Fibroblast of lung (primary cell): ENCODE measurements at regions not wholly inside any gene's neighbourhood (a gene's known extent, or its start where the extent isn't known, plus 50 kb on each side); places are given as distances from the start of the nearest gene placed in this dataset.
"Not testable (repeated sequence)": the region's sequence is repeated elsewhere in the genome, so short reads cannot be mapped to it uniquely, and the experiment has no call there.

Experiments
- DNase-seq, 2 donors: peaks; one replicate each; pipeline versions ENCODE4 v3.0.0 to v3.0.0-alpha.2; 2010; ENCODE audit warnings: low read depth in 2 of 2
- H2AFZ ChIP-seq: 2 replicates; pipeline ENCODE4 v1.5.1; 2012; ENCODE audit warnings: low read length, control low read depth, inconsistent platforms
- H3K27ac ChIP-seq: 2 replicates; pipeline ENCODE4 v1.5.1; 2011; ENCODE audit warnings: low read length, control low read depth; ENCODE audit not compliant: insufficient read depth
- H3K27me3 ChIP-seq: 2 replicates; pipeline ENCODE4 v1.5.1; 2011; ENCODE audit warnings: mild to moderate bottlenecking, low read length; ENCODE audit not compliant: control insufficient read depth, insufficient read depth
- H3K36me3 ChIP-seq: 2 replicates; pipeline ENCODE4 v1.5.1; 2011; ENCODE audit warnings: low read length; ENCODE audit not compliant: control insufficient read depth, insufficient read depth
- H3K4me1 ChIP-seq: 2 replicates; pipeline ENCODE4 v1.5.1; 2011; ENCODE audit warnings: low read length; ENCODE audit not compliant: control insufficient read depth, insufficient read depth; ENCODE audit errors: extremely low read depth
- H3K4me2 ChIP-seq: 2 replicates; pipeline ENCODE4 v1.5.1; 2011; ENCODE audit warnings: low read length, control low read depth; ENCODE audit not compliant: insufficient read depth; ENCODE audit errors: extremely low read depth
- H3K4me3 ChIP-seq, 4 experiments: fragments of 200-600 bp in 1 of 4; sonication (generic) in 1 of 4; replicated peaks in 1 of 4; 2 replicates each; pipeline ENCODE4 v1.5.1; 2011 to 2016; ENCODE audit warnings: low read length in 4 of 4, low read depth in 3 of 4, mild to moderate bottlenecking in 3 of 4, control low read depth in 2 of 4, inconsistent platforms in 1 of 4, mixed read lengths in 1 of 4; ENCODE audit not compliant: insufficient read depth in 1 of 4; ENCODE audit errors: control extremely low read depth in 1 of 4
- H3K79me2 ChIP-seq: 2 replicates; pipeline ENCODE4 v1.5.1; 2012; ENCODE audit warnings: mild to moderate bottlenecking, low read length, inconsistent platforms; ENCODE audit not compliant: control insufficient read depth, insufficient read depth
- H3K9ac ChIP-seq: 2 replicates; pipeline ENCODE4 v1.5.1; 2011; ENCODE audit warnings: mild to moderate bottlenecking, low read length, control low read depth; ENCODE audit not compliant: insufficient read depth
- H3K9me3 ChIP-seq: 2 replicates; pipeline ENCODE4 v1.5.1; 2012; ENCODE audit warnings: low read depth, low read length; ENCODE audit not compliant: control insufficient read depth, insufficient read depth
- H4K20me1 ChIP-seq: 2 replicates; pipeline ENCODE4 v1.5.1; 2011; ENCODE audit warnings: low read length; ENCODE audit not compliant: control insufficient read depth, insufficient read depth; ENCODE audit errors: extremely low read depth
- EZH2 ChIP-seq: IDR thresholded peaks from 2 replicates; pipeline ENCODE4 v1.5.1; 2012; ENCODE audit warnings: low read length, control low read depth, mild to moderate bottlenecking; ENCODE audit errors: missing control alignments
- TF ChIP-seq, protein P1 (sequence below), 2 donors: IDR thresholded peaks in 1 of 2; conservative IDR thresholded peaks in 1 of 2; 1 replicate in 1 of 2; 2 replicates in 1 of 2; pipeline ENCODE4 v1.5.1; 2011 to 2012; ENCODE audit warnings: low read length in 2 of 2, control low read depth in 1 of 2, inconsistent platforms in 1 of 2, low read depth in 1 of 2, mild to moderate bottlenecking in 1 of 2

- no peak for DNase-seq
- H4K20me1 ChIP-seq = no peaks in the 10 kb centered on the region
- H3K4me1 ChIP-seq = no peaks in the 10 kb centered on the region
- H3K9ac ChIP-seq = no peak overlapping the region
- no peak overlapping the region for H2AFZ ChIP-seq
- no peak overlapping the region for H3K27ac ChIP-seq
- H3K4me3 ChIP-seq = no peak overlapping the region
- no peaks in the 10 kb centered on the region for H3K9me3 ChIP-seq
- TF ChIP-seq, protein P1, sequence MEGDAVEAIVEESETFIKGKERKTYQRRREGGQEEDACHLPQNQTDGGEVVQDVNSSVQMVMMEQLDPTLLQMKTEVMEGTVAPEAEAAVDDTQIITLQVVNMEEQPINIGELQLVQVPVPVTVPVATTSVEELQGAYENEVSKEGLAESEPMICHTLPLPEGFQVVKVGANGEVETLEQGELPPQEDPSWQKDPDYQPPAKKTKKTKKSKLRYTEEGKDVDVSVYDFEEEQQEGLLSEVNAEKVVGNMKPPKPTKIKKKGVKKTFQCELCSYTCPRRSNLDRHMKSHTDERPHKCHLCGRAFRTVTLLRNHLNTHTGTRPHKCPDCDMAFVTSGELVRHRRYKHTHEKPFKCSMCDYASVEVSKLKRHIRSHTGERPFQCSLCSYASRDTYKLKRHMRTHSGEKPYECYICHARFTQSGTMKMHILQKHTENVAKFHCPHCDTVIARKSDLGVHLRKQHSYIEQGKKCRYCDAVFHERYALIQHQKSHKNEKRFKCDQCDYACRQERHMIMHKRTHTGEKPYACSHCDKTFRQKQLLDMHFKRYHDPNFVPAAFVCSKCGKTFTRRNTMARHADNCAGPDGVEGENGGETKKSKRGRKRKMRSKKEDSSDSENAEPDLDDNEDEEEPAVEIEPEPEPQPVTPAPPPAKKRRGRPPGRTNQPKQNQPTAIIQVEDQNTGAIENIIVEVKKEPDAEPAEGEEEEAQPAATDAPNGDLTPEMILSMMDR (conservative IDR thresholded peaks at IDR 0.05 in 1 of 2, IDR thresholded peaks at IDR 0.05 in 1 of 2; ENCODE audit: low read depth in 1 of 2, low read length in 2 of 2) = no peak
- no peak for TF ChIP-seq EZH2
- H3K27me3 ChIP-seq = no peaks in the 10 kb centered on the region
- no peaks in the 10 kb centered on the region for H3K79me2 ChIP-seq
- no peak overlapping the region for H3K4me2 ChIP-seq
- H3K36me3 ChIP-seq = no peaks in the 10 kb centered on the region
Measured at GRCh38 chr9:24011009-24011717, 185.1 kb upstream of the ELAVL2 start.

GRCh38 chr9:24009322-24009721, 183.3 kb upstream of the ELAVL2 start:
- no peak overlapping the region for H3K27ac ChIP-seq
- no peak for TF ChIP-seq EZH2
- TF ChIP-seq, protein P1 (conservative IDR thresholded peaks at IDR 0.05 in 1 of 2, IDR thresholded peaks at IDR 0.05 in 1 of 2; ENCODE audit: low read depth in 1 of 2, low read length in 2 of 2) = no peak
- H4K20me1 ChIP-seq = no peaks in the 10 kb centered on the region
- no peak overlapping the region for H3K4me2 ChIP-seq
- no peak for DNase-seq
- no peak overlapping the region for H2AFZ ChIP-seq
- H3K4me1 ChIP-seq = no peaks in the 10 kb centered on the region
- no peaks in the 10 kb centered on the region for H3K79me2 ChIP-seq
- no peak overlapping the region for H3K9ac ChIP-seq
- no peaks in the 10 kb centered on the region for H3K27me3 ChIP-seq
- H3K4me3 ChIP-seq = no peak overlapping the region
- H3K36me3 ChIP-seq = no peaks in the 10 kb centered on the region
- H3K9me3 ChIP-seq = no peaks in the 10 kb centered on the region

GRCh38 chr9:24007185-24007584, 181.1 kb upstream of the ELAVL2 start:
- no peak overlapping the region for H2AFZ ChIP-seq
- H3K27ac ChIP-seq = no peak overlapping the region
- H3K4me1 ChIP-seq = no peaks in the 10 kb centered on the region
- no peak for DNase-seq
- no peak overlapping the region for H3K4me3 ChIP-seq
- no peaks in the 10 kb centered on the region for H3K27me3 ChIP-seq
- H3K9ac ChIP-seq = no peak overlapping the region
- no peak for TF ChIP-seq EZH2
- TF ChIP-seq, protein P1 (conservative IDR thresholded peaks at IDR 0.05 in 1 of 2, IDR thresholded peaks at IDR 0.05 in 1 of 2; ENCODE audit: low read depth in 1 of 2, low read length in 2 of 2) = no peak
- H3K36me3 ChIP-seq = no peaks in the 10 kb centered on the region
- H3K79me2 ChIP-seq = no peaks in the 10 kb centered on the region
- H3K9me3 ChIP-seq = no peaks in the 10 kb centered on the region
- no peak overlapping the region for H3K4me2 ChIP-seq
- no peaks in the 10 kb centered on the region for H4K20me1 ChIP-seq

- H3K4me1 ChIP-seq, H3K27me3 ChIP-seq, H3K4me3 ChIP-seq, H4K20me1 ChIP-seq, H3K27ac ChIP-seq, H3K36me3 ChIP-seq, DNase-seq, H3K9me3 ChIP-seq, H3K9ac ChIP-seq, H2AFZ ChIP-seq, H3K79me2 ChIP-seq, H3K4me2 ChIP-seq: not testable (repeated sequence)
Measured at GRCh38 chr9:23991874-23992273, 165.8 kb upstream of the ELAVL2 start.
